Nephron (organoid): ENCODE measurements at regions not wholly inside any gene's neighbourhood (a gene's known extent, or its start where the extent isn't known, plus 50 kb on each side); places are given as distances from the start of the nearest gene placed in this dataset.
A peak's percentile ranks its signal among the peaks of the same experiment; 100 is the strongest.

Source experiments
- H3K27ac Mint-ChIP-seq, 3 experiments: 2 replicates each; pipeline ENCODE4 v1.8.0; 2020; ENCODE audit warnings: mixed read lengths in 3 of 3, mild to moderate bottlenecking in 2 of 3, moderate library complexity in 1 of 3
- H3K27me3 Mint-ChIP-seq: 2 replicates; pipeline ENCODE4 v1.8.0; 2021; ENCODE audit warnings: low read depth, mild to moderate bottlenecking, moderate library complexity, mixed read lengths
- H3K36me3 Mint-ChIP-seq: 2 replicates; pipeline ENCODE4 v1.8.0; 2020; ENCODE audit warnings: low read depth, mixed read lengths
- H3K4me1 Mint-ChIP-seq: 2 replicates; pipeline ENCODE4 v1.8.0; 2020; ENCODE audit warnings: mixed read lengths
- H3K4me3 Mint-ChIP-seq, 3 experiments: 2 replicates each; pipeline ENCODE4 v1.8.0; 2020; ENCODE audit warnings: mild to moderate bottlenecking in 3 of 3, mixed read lengths in 3 of 3, moderate library complexity in 2 of 3
- H3K9me3 Mint-ChIP-seq: 2 replicates; pipeline ENCODE4 v1.8.0; 2020; ENCODE audit warnings: mixed read lengths
- CTCF ChIP-seq, 3 experiments: fragments of 200-600 bp; sonication (generic); IDR thresholded peaks; one replicate each; pipeline ENCODE4 v1.5.0; 2021; ENCODE audit warnings: antibody characterized with exemption in 3 of 3; ENCODE audit not compliant: unreplicated experiment in 3 of 3

GRCh38 chr12:14281539-14281938 lies 83.9 kb upstream of the ATF7IP start:
- Mint-ChIP-seq H3K36me3 (peaks cover 4% of the 10 kb centered on the region), H3K27me3 (no peaks in the 10 kb centered on the region), H3K9me3 (peaks cover 11% of the 10 kb centered on the region), H3K27ac (no peak overlapping the region), H3K4me1 (peaks cover 17% of the 10 kb centered on the region), H3K4me3 (no peak overlapping the region)
- no peak for TF ChIP-seq CTCF (IDR thresholded peaks at IDR 0.05; ENCODE audit: unreplicated experiment in 3 of 3)

DNA sequence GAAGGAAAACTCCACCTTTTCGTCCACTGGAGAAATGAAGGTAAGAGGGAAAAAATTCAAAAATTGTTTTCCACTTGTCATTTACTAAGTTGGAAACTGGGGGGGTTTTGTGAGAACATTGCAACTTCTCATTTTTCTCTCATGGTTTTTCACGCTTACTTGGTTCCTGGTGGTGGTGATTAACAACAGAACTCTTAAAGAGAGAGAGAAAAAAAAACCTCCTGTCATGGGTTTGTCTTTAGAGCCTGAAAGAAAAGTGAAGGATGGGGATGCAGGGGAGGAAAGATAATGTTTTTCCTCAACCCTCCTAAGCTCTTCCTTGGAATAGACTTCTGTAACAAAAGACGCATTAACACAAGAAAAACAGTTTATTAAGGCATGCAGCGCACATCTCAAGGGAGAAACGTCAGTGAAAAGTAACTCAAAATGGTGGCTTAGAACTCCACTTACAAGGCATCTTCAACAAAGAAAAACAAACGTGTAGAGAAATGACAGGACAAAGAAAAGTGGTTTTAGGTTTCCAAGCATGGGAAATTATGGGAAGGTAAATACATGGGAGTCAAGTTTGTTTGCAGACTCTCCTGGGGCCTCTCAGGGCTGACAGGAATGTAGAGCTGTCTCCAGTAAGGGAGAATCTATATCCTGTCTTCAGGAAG lies 81.9 kb upstream of the ATF7IP start:
- Mint-ChIP-seq H3K4me3 (peak overlapping the region in 2 of 3 experiments; percentile 7 to 40), H3K4me1 (peaks cover 17% of the 10 kb centered on the region), H3K27me3 (no peaks in the 10 kb centered on the region), H3K27ac (peak overlapping the region; percentile 98 to 99 (median 99)), H3K36me3 (peaks cover 4% of the 10 kb centered on the region), H3K9me3 (peaks cover 11% of the 10 kb centered on the region)
- no peak for TF ChIP-seq CTCF (IDR thresholded peaks at IDR 0.05; ENCODE audit: unreplicated experiment in 3 of 3)

DNA sequence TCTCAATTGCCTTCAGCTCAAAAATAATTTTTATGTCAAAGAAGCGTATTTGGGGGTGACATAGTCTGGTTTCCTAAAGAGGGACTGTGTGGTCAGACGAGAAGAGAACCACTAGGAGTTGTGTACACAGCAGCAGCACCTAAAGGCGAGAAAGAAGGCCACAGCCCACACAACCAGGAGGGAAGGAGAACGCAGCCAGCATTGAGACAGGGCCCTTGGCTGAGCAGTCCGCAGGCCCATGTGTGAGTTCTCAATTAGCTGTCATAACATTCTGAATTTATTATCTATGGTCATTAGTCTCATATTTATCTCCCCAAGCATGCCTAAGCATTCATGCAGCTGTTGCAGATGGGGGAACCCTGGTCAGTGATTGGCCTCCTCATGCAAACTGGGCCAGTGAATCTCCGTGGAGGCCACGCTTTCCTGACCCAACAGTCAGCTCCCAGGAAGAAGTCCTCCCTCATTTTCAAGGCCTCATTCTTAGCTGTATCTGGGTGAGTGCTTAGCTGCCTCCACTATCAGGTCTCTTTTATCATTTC lies 81.2 kb upstream of the ATF7IP start:
- Mint-ChIP-seq H3K27ac (peak overlapping the region; percentile 98 to 99 (median 99)), H3K9me3 (peaks cover 9% of the 10 kb centered on the region), H3K36me3 (peaks cover 4% of the 10 kb centered on the region), H3K4me3 (peak overlapping the region in 2 of 3 experiments; percentile 14 to 18), H3K27me3 (no peaks in the 10 kb centered on the region), H3K4me1 (peaks cover 17% of the 10 kb centered on the region)
- no peak for TF ChIP-seq CTCF (IDR thresholded peaks at IDR 0.05; ENCODE audit: unreplicated experiment in 3 of 3)

GRCh38 chr12:14289601-14290000 lies 75.9 kb upstream of the ATF7IP start:
- Mint-ChIP-seq H3K27ac (no peak overlapping the region), H3K4me1 (peaks cover 1% of the 10 kb centered on the region), H3K27me3 (no peaks in the 10 kb centered on the region), H3K36me3 (no peaks in the 10 kb centered on the region), H3K9me3 (peaks cover 11% of the 10 kb centered on the region), H3K4me3 (no peak overlapping the region)
- TF ChIP-seq CTCF (IDR thresholded peaks at IDR 0.05; ENCODE audit: unreplicated experiment in 3 of 3): no peak

- H3K27me3 Mint-ChIP-seq: no peaks in the 10 kb centered on the region
- no peak overlapping the region for H3K27ac Mint-ChIP-seq
- no peaks in the 10 kb centered on the region for H3K4me1 Mint-ChIP-seq
- H3K36me3 Mint-ChIP-seq: peaks cover 4% of the 10 kb centered on the region
- no peak overlapping the region for H3K4me3 Mint-ChIP-seq
- no peak for TF ChIP-seq CTCF (IDR thresholded peaks at IDR 0.05; ENCODE audit: unreplicated experiment in 3 of 3)
- H3K9me3 Mint-ChIP-seq: peaks cover 18% of the 10 kb centered on the region
Observed at GRCh38 chr12:14290951-14291350, 74.5 kb upstream of the ATF7IP start.

- no peaks in the 10 kb centered on the region for H3K27me3 Mint-ChIP-seq
- peaks cover 26% of the 10 kb centered on the region for H3K9me3 Mint-ChIP-seq
- H3K4me1 Mint-ChIP-seq: no peaks in the 10 kb centered on the region
- H3K27ac Mint-ChIP-seq: no peak overlapping the region
- TF ChIP-seq CTCF (IDR thresholded peaks at IDR 0.05; ENCODE audit: unreplicated experiment in 3 of 3): no peak
- no peak overlapping the region for H3K4me3 Mint-ChIP-seq
- peaks cover 5% of the 10 kb centered on the region for H3K36me3 Mint-ChIP-seq
Observed at GRCh38 chr12:14303661-14304155, 61.8 kb upstream of the ATF7IP start.
